CD4-positive, alpha-beta memory T cell (primary cell): ENCODE measurements at regions not wholly inside any gene's neighbourhood (a gene's known extent, or its start where the extent isn't known, plus 50 kb on each side); places are given as distances from the start of the nearest gene placed in this dataset.
"Not testable (repeated sequence)": the region's sequence is repeated elsewhere in the genome, so short reads cannot be mapped to it uniquely, and the experiment has no call there.

ENCODE experiments used
- CTCF ChIA-PET: fragments of 350-600 bp; sonication (Branson Sonifier 250); formaldehyde crosslinking; loops from one replicate; lab custom pipeline; 2021; ENCODE audit warnings: inconsistent platforms; ENCODE audit not compliant: partially characterized antibody; lab: Charles Lee
- POLR2A ChIA-PET: fragments of 350-600 bp; sonication (Branson Sonifier 250); formaldehyde crosslinking; loops from one replicate; lab custom pipeline; 2021; ENCODE audit not compliant: partially characterized antibody; lab: Charles Lee
- DNase-seq, 5 donors: peaks; one replicate each; pipeline versions ENCODE4 v3.0.0 to v3.0.0-alpha.2; 2020 to 2022; ENCODE audit warnings: mixed read lengths in 1 of 5
- H3K27ac ChIP-seq: one replicate; pipeline ENCODE4 v1.7.0; 2013; ENCODE audit warnings: low read depth, low read length
- H3K27me3 ChIP-seq: 2 replicates; pipeline ENCODE4 v1.7.0; 2013; ENCODE audit warnings: mild to moderate bottlenecking, low read length, moderate library complexity; ENCODE audit not compliant: insufficient read depth
- H3K36me3 ChIP-seq: 2 replicates; pipeline ENCODE4 v1.7.0; 2013; ENCODE audit warnings: mild to moderate bottlenecking, low read length, moderate library complexity; ENCODE audit not compliant: insufficient read depth
- H3K4me1 ChIP-seq: 2 replicates; pipeline ENCODE4 v1.7.0; 2013; ENCODE audit warnings: mild to moderate bottlenecking, low read length, moderate library complexity; ENCODE audit not compliant: insufficient read depth
- H3K4me3 ChIP-seq, 2 donors: one replicate each; pipeline ENCODE4 v1.7.0; 2013; ENCODE audit warnings: low read length in 2 of 2, mild to moderate bottlenecking in 1 of 2
- H3K9me3 ChIP-seq, 2 donors: one replicate each; pipeline ENCODE4 v1.7.0; 2013; ENCODE audit warnings: low read length in 2 of 2, control low read depth in 1 of 2; ENCODE audit not compliant: control insufficient read depth in 1 of 2
- H3K27ac Mint-ChIP-seq, 7 donors: one replicate each; pipeline ENCODE4 v1.8.0; 2020 to 2021; ENCODE audit warnings: mixed read lengths in 7 of 7, mild to moderate bottlenecking in 6 of 7, inconsistent platforms in 3 of 7, moderate library complexity in 3 of 7
- H3K27me3 Mint-ChIP-seq, 2 donors: one replicate each; pipeline ENCODE4 v1.8.0; 2020 to 2021; ENCODE audit warnings: mixed read lengths in 2 of 2
- H3K36me3 Mint-ChIP-seq, 2 donors: one replicate each; pipeline ENCODE4 v1.8.0; 2020 to 2021; ENCODE audit warnings: mixed read lengths in 2 of 2, inconsistent platforms in 1 of 2, mild to moderate bottlenecking in 1 of 2
- H3K4me1 Mint-ChIP-seq, 4 donors: one replicate each; pipeline ENCODE4 v1.8.0; 2020 to 2021; ENCODE audit warnings: mixed read lengths in 4 of 4, mild to moderate bottlenecking in 1 of 4
- H3K4me3 Mint-ChIP-seq, 8 donors: one replicate each; pipeline ENCODE4 v1.8.0; 2020 to 2021; ENCODE audit warnings: mixed read lengths in 8 of 8, mild to moderate bottlenecking in 7 of 8, moderate library complexity in 6 of 8, inconsistent platforms in 3 of 8
- H3K9me3 Mint-ChIP-seq, 8 donors: one replicate each; pipeline ENCODE4 v1.8.0; 2020 to 2021; ENCODE audit warnings: mixed read lengths in 8 of 8, mild to moderate bottlenecking in 5 of 8, inconsistent platforms in 3 of 8, moderate library complexity in 1 of 8
- intact Hi-C: fragments of 100-400 bp; cut with micrococcal nuclease; formaldehyde crosslinking; loops from one replicate; pipeline ENCODE4 v1.15.1; 2023

DNA sequence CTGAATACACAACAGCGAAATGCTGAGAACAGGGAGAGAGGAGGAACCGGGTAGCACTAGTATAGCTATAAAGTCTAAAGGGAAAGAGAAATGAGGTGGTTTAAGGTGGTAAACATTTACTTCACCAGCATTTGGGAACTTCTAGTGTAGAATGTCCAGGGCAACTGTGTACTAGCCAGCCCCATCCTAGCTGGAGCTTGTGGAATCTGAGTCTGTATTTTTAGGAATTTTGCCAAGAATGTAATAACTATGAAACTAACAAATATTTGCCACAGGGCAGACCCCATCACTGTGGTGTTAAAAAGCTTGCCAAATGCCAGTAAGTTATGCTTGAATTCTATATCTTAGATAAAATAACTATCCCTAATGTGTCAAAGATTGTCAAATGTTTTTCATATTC lies 398.9 kb upstream of the MIS18BP1 start:
- no peak overlapping the region for H3K4me3 ChIP-seq
- H3K9me3 ChIP-seq, result no peaks in the 10 kb centered on the region
- ChIA-PET CTCF (no interaction called here), POLR2A (no interaction called here)
- no peaks in the 10 kb centered on the region for H3K36me3 ChIP-seq
- no peaks in the 10 kb centered on the region for H3K4me1 ChIP-seq
- H3K36me3 Mint-ChIP-seq, result no peaks in the 10 kb centered on the region
- intact Hi-C loops, result no loop called here
- H3K27me3 Mint-ChIP-seq, result no peaks in the 10 kb centered on the region
- peaks cover under 1 to 8% (median 6%) of the 10 kb centered on the region in 8 donors for H3K9me3 Mint-ChIP-seq
- H3K27ac Mint-ChIP-seq, result no peak overlapping the region
- no peak for DNase-seq
- no peak overlapping the region for H3K4me3 Mint-ChIP-seq
- H3K4me1 Mint-ChIP-seq, result no peaks in the 10 kb centered on the region
- H3K27me3 ChIP-seq, result no peaks in the 10 kb centered on the region
- no peak overlapping the region for H3K27ac ChIP-seq

DNA sequence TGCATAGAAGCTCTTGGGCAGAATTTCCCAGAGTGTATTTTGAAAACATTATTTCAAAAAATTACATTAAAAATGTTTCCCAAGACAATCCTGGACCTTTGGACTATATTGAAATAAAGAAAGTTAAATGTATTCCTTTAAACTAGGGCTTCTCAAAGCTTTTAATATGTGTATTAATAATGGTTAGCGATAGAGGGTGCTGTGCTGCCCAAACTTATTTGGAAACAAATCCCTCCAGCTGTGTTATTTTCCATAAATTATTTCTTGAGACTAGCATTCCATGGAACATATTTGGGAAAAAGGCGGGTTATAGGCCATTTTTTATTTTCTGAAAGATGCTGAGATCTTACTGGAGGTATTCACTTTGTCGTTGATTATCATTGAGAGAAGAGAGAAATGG lies 397.8 kb upstream of the MIS18BP1 start:
- Mint-ChIP-seq H3K4me1 (no peaks in the 10 kb centered on the region), H3K4me3 (no peak overlapping the region), H3K27me3 (no peaks in the 10 kb centered on the region), H3K27ac (no peak overlapping the region), H3K9me3 (peaks cover 4 to 8% (median 6%) of the 10 kb centered on the region in 8 donors), H3K36me3 (no peaks in the 10 kb centered on the region)
- H3K4me3 ChIP-seq, result no peak overlapping the region
- ChIA-PET POLR2A (no interaction called here), CTCF (no interaction called here)
- no peaks in the 10 kb centered on the region for H3K4me1 ChIP-seq
- no peak for DNase-seq
- intact Hi-C loops, result no loop called here
- no peak overlapping the region for H3K27ac ChIP-seq
- H3K27me3 ChIP-seq, result no peaks in the 10 kb centered on the region
- H3K36me3 ChIP-seq, result no peaks in the 10 kb centered on the region
- no peaks in the 10 kb centered on the region for H3K9me3 ChIP-seq

DNA sequence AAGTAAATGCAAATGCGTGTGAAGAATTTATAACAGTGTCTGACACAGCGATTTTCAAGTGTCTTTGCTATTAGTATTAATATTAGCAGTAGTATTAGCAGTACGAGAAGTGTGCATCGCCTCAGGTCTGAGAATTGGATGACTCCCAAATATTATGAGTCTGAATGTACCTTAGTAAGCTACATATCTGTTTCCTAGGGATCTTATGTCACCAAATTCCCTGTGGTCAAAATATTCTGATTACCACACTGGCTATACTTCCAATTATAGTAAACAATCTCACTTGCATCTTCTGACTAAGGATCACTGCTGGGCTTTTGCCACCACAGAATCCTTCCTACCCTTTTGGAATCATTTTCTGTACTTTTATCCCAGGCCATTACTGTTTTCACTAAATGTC lies 396.0 kb upstream of the MIS18BP1 start:
- Mint-ChIP-seq H3K4me1 (no peaks in the 10 kb centered on the region), H3K27ac (no peak overlapping the region), H3K9me3 (peaks cover 2 to 11% (median 6%) of the 10 kb centered on the region in 8 donors), H3K4me3 (no peak overlapping the region), H3K36me3 (no peaks in the 10 kb centered on the region), H3K27me3 (no peaks in the 10 kb centered on the region)
- ChIA-PET CTCF (no interaction called here), POLR2A (no interaction called here)
- Histone ChIP-seq H3K36me3 (no peaks in the 10 kb centered on the region), H3K27ac (no peak overlapping the region), H3K27me3 (no peaks in the 10 kb centered on the region), H3K4me1 (no peaks in the 10 kb centered on the region), H3K4me3 (no peak overlapping the region), H3K9me3 (no peaks in the 10 kb centered on the region)
- no peak for DNase-seq
- intact Hi-C loops, result no loop called here

DNA sequence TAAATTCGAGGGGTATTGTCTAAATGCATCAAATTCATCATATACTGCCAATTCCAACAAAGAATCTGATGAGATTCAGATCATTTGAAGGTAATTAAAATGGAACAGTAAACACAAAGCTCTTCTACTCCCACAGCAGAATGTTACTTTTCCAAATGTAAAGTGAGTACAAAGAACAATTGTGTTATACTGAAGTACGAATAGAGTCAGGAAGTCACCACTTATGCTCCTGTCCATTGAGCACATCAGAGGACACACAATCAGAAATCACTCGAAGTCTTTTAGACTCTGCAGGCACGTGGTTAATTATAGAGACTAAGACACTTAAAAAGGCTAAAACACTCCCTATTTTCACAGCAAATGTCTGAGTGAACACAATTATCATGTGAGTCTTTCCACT lies 388.5 kb upstream of the MIS18BP1 start:
- H3K27ac Mint-ChIP-seq, result no peak overlapping the region

GRCh38 chr14:45634651-45635441 lies 381.8 kb upstream of the MIS18BP1 start:
- H3K4me1 ChIP-seq, result not testable (repeated sequence)

More for the DNA sequence above, 388.5 kb upstream of the MIS18BP1 start:
- H3K36me3 ChIP-seq, result no peaks in the 10 kb centered on the region
- no peaks in the 10 kb centered on the region for H3K27me3 ChIP-seq
- DNase-seq, result no peak
- intact Hi-C loops, result no loop called here
- no peaks in the 10 kb centered on the region for H3K36me3 Mint-ChIP-seq
- H3K4me1 ChIP-seq, result no peaks in the 10 kb centered on the region
- H3K27me3 Mint-ChIP-seq, result no peaks in the 10 kb centered on the region
- H3K9me3 Mint-ChIP-seq, result peaks cover 3 to 18% (median 10%) of the 10 kb centered on the region in 8 donors
- H3K4me3 Mint-ChIP-seq, result no peak overlapping the region
- POLR2A ChIA-PET, result no interaction called here
- H3K9me3 ChIP-seq, result no peaks in the 10 kb centered on the region
- CTCF ChIA-PET, result no interaction called here
- no peak overlapping the region for H3K4me3 ChIP-seq
- H3K27ac ChIP-seq, result no peak overlapping the region
- H3K4me1 Mint-ChIP-seq, result no peaks in the 10 kb centered on the region

DNA sequence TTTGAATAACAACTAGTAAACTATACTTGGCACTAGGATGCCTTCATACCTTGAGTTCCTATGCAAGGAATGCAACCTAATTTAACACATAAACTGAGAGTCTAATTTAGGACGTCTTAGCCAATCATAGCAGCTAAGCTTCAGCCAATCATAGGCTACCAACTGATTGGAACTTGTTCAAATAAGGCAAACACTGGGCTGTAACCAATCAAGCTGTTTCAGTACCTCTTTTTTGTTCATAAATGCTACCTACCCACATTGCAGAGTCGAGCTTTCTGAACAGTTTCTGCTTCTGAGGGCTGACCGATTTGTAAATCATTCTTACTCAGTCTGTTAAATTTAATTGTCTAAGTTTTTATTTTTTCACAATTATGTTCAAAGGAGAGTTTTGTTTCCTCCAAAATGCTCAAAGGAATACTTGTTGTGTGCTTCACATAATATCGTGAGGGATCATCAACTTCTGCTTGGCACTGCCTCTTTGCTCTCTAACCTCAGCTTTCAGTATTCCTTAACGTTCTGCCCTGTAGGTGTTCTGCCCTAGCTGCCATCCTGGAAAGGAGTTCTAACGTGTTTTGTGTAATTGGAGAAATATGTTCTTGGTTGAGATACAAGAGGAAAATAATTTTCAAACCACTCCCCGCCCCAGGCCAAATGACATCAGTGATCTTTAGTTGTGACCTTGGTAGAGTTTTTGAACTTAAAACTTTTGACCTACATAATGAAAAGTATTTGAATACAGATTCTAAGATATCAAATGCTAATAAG lies 380.4 kb upstream of the MIS18BP1 start:
- intact Hi-C loops, result no loop called here
- POLR2A ChIA-PET, result no interaction called here
- DNase-seq, result no peak
- Mint-ChIP-seq H3K27me3 (no peaks in the 10 kb centered on the region), H3K27ac (no peak overlapping the region), H3K4me1 (no peaks in the 10 kb centered on the region), H3K36me3 (no peaks in the 10 kb centered on the region), H3K9me3 (peaks cover 3 to 19% (median 12%) of the 10 kb centered on the region in 8 donors), H3K4me3 (no peak overlapping the region)
- CTCF ChIA-PET, result no interaction called here
- H3K4me1 ChIP-seq, result no peaks in the 10 kb centered on the region
- H3K36me3 ChIP-seq, result no peaks in the 10 kb centered on the region
- no peaks in the 10 kb centered on the region for H3K9me3 ChIP-seq
- H3K27me3 ChIP-seq, result no peaks in the 10 kb centered on the region
- H3K27ac ChIP-seq, result no peak overlapping the region
- H3K4me3 ChIP-seq, result no peak overlapping the region

More at GRCh38 chr14:45634651-45635441, 381.8 kb upstream of the MIS18BP1 start:
- H3K27ac ChIP-seq, H3K36me3 Mint-ChIP-seq, H3K27me3 Mint-ChIP-seq, CTCF ChIA-PET, POLR2A ChIA-PET, H3K4me3 Mint-ChIP-seq, H3K27me3 ChIP-seq, H3K27ac Mint-ChIP-seq, DNase-seq, H3K36me3 ChIP-seq, H3K9me3 ChIP-seq, intact Hi-C loops, H3K4me1 Mint-ChIP-seq, H3K4me3 ChIP-seq: not testable (repeated sequence)
- peaks cover 3 to 18% (median 9%) of the 10 kb centered on the region in 8 donors for H3K9me3 Mint-ChIP-seq

GRCh38 chr14:45621731-45622130 lies 368.7 kb upstream of the MIS18BP1 start:
- no peaks in the 10 kb centered on the region for H3K4me1 Mint-ChIP-seq
- no peak overlapping the region for H3K27ac ChIP-seq
- H3K9me3 Mint-ChIP-seq, result peaks cover 0 to 18% (median 6%) of the 10 kb centered on the region in 8 donors
- no peaks in the 10 kb centered on the region for H3K27me3 Mint-ChIP-seq
- intact Hi-C loops, result no loop called here
- no peak overlapping the region for H3K4me3 Mint-ChIP-seq
- H3K27ac Mint-ChIP-seq, result no peak overlapping the region
- POLR2A ChIA-PET, result no interaction called here
- no peaks in the 10 kb centered on the region for H3K4me1 ChIP-seq
- CTCF ChIA-PET, result no interaction called here
- no peaks in the 10 kb centered on the region for H3K27me3 ChIP-seq
- H3K36me3 Mint-ChIP-seq, result no peaks in the 10 kb centered on the region
- no peaks in the 10 kb centered on the region for H3K9me3 ChIP-seq
- no peak for DNase-seq
- no peaks in the 10 kb centered on the region for H3K36me3 ChIP-seq
- H3K4me3 ChIP-seq, result no peak overlapping the region
